Endothelial cell of umbilical vein (primary cell): ENCODE measurements at regions not wholly inside any gene's neighbourhood (a gene's known extent, or its start where the extent isn't known, plus 50 kb on each side); places are given as distances from the start of the nearest gene placed in this dataset.

ENCODE experiments used
- BruUV-seq: library from RNA; stranded (reverse); fragments of 400-500 nt; replicated peaks from 2 replicates; lab custom pipeline; 2021; lab: Mats Ljungman, UMichigan
- CTCF ChIA-PET: fragments of 300-600, 350-600 bp; sonication (Branson Sonifier 250); formaldehyde crosslinking; loops from one replicate; lab custom pipeline; 2021; ENCODE audit warnings: antibody characterized with exemption, inconsistent platforms; lab: Charles Lee
- POLR2A ChIA-PET: fragments of 300-600, 350-600 bp; sonication (Branson Sonifier 250); formaldehyde crosslinking; loops from one replicate; lab custom pipeline; 2021; ENCODE audit warnings: antibody characterized with exemption, inconsistent platforms; lab: Charles Lee
- DNase-seq: peaks from one replicate; pipeline ENCODE4 v3.0.0-alpha.2; 2011; ENCODE audit warnings: low read depth, low spot score
- FAIRE-seq: peaks from 2 replicates; lab custom pipeline; 2011; peaks lifted over from hg19 to GRCh38; lab: Jason Lieb, UNC
- H2AFZ ChIP-seq: 2 replicates; pipeline ENCODE4 v1.6.0; 2012; ENCODE audit warnings: low read depth, low read length, control low read depth, inconsistent platforms
- H3K27ac ChIP-seq: 2 replicates; pipeline ENCODE4 v1.5.1; 2011; ENCODE audit warnings: low read depth, mild to moderate bottlenecking, control low read depth, low read length, moderate library complexity; ENCODE audit not compliant: insufficient read depth
- H3K27me3 ChIP-seq, 2 experiments: 2 replicates each; pipeline versions ENCODE4 v1.6.0 to v1.6.1; 2011; ENCODE audit warnings: low read length in 2 of 2, mixed read lengths in 1 of 2; ENCODE audit not compliant: control insufficient read depth in 2 of 2, insufficient read depth in 2 of 2
- H3K36me3 ChIP-seq, 2 experiments: 2 replicates in 1 of 2; 3 replicates in 1 of 2; pipeline ENCODE4 v1.5.1; 2011; ENCODE audit warnings: low read length in 2 of 2, mild to moderate bottlenecking in 1 of 2, moderate library complexity in 1 of 2; ENCODE audit not compliant: control insufficient read depth in 2 of 2, insufficient read depth in 2 of 2; ENCODE audit errors: extremely low read depth in 1 of 2
- H3K4me1 ChIP-seq: 3 replicates; pipeline ENCODE4 v1.5.1; 2011; ENCODE audit warnings: mild to moderate bottlenecking, low read length; ENCODE audit not compliant: control insufficient read depth, insufficient read depth; ENCODE audit errors: extremely low read depth
- H3K4me2 ChIP-seq: 2 replicates; pipeline ENCODE4 v1.6.1; 2011; ENCODE audit warnings: low read length, control low read depth, mixed read lengths; ENCODE audit not compliant: insufficient read depth
- H3K4me3 ChIP-seq, 3 experiments: fragments of 200-600 bp in 1 of 3; sonication (generic), shearing (Covaris generic) in 1 of 3; replicated peaks in 1 of 3; 2 replicates each; pipeline ENCODE4 v1.5.1; 2011 to 2016; ENCODE audit warnings: control low read depth in 3 of 3, low read length in 3 of 3, mild to moderate bottlenecking in 2 of 3, inconsistent platforms in 1 of 3, low read depth in 1 of 3, moderate library complexity in 1 of 3; ENCODE audit not compliant: insufficient read depth in 1 of 3
- H3K79me2 ChIP-seq: 2 replicates; pipeline ENCODE4 v1.6.0; 2012; ENCODE audit warnings: low read length, inconsistent platforms; ENCODE audit not compliant: control insufficient read depth, insufficient read depth
- H3K9ac ChIP-seq: replicated peaks from 2 replicates; pipeline ENCODE3; 2011; ENCODE audit warnings: low read length, control low read depth; ENCODE audit not compliant: insufficient read depth; ENCODE audit errors: extremely low read depth
- H3K9me1 ChIP-seq: replicated peaks from 3 replicates; pipeline ENCODE4 v1.6.0; 2011; ENCODE audit warnings: mild to moderate bottlenecking, low read length; ENCODE audit not compliant: control insufficient read depth, insufficient read depth; ENCODE audit errors: extremely low read depth
- H3K9me3 ChIP-seq: replicated peaks from 2 replicates; pipeline ENCODE4 v1.5.1; 2012; ENCODE audit warnings: low read length, inconsistent platforms; ENCODE audit not compliant: control insufficient read depth, insufficient read depth
- H4K20me1 ChIP-seq: replicated peaks from 2 replicates; pipeline ENCODE3; 2011; ENCODE audit warnings: mild to moderate bottlenecking, low read length; ENCODE audit not compliant: control insufficient read depth, insufficient read depth; ENCODE audit errors: extremely low read depth
- CTCF ChIP-seq, 2 donors: IDR thresholded peaks; 1 replicate in 1 of 2; 2 replicates in 1 of 2; pipeline ENCODE4 v1.5.1; 2011; ENCODE audit warnings: low read length in 2 of 2, mild to moderate bottlenecking in 2 of 2, moderate library complexity in 2 of 2, control low read depth in 1 of 2, inconsistent platforms in 1 of 2, low read depth in 1 of 2; ENCODE audit not compliant: insufficient read depth in 1 of 2; ENCODE audit errors: extremely low read depth in 1 of 2
- EZH2 ChIP-seq: IDR thresholded peaks from 2 replicates; pipeline ENCODE4 v1.6.1; 2012; ENCODE audit warnings: borderline replicate concordance, low read depth, mild to moderate bottlenecking, moderate library complexity, low read length, inconsistent platforms; ENCODE audit not compliant: severe bottlenecking
- FOS ChIP-seq: IDR thresholded peaks from 2 replicates; pipeline ENCODE4 v1.6.1; 2011; ENCODE audit warnings: mild to moderate bottlenecking, low read length, moderate library complexity, borderline replicate concordance; ENCODE audit not compliant: insufficient read depth
- GATA2 ChIP-seq: IDR thresholded peaks from 2 replicates; pipeline ENCODE4 v1.7.0; 2011; ENCODE audit warnings: low read depth, mild to moderate bottlenecking, moderate library complexity, mixed read lengths, low read length; ENCODE audit not compliant: insufficient read length, insufficient read depth
- JUN ChIP-seq: IDR thresholded peaks from 2 replicates; pipeline ENCODE4 v1.6.1; 2011; ENCODE audit warnings: borderline replicate concordance, low read depth; ENCODE audit not compliant: insufficient read length, insufficient read depth
- MAX ChIP-seq: IDR thresholded peaks from 2 replicates; pipeline ENCODE4 v1.6.1; 2011; ENCODE audit not compliant: insufficient read depth, insufficient read length
- MYC ChIP-seq: IDR thresholded peaks from one replicate; pipeline ENCODE4 v1.6.1; 2011; ENCODE audit warnings: mild to moderate bottlenecking, low read depth, low read length
- POLR2A ChIP-seq: IDR thresholded peaks from 2 replicates; pipeline ENCODE4 v1.6.1; 2012; ENCODE audit warnings: low read depth, mild to moderate bottlenecking, control low read depth, low read length
- POLR2AphosphoS5 ChIP-seq: IDR thresholded peaks from 2 replicates; pipeline ENCODE4 v1.6.1; 2012; ENCODE audit warnings: low read depth, mild to moderate bottlenecking, control low read depth, low read length, moderate library complexity; ENCODE audit not compliant: insufficient read depth
- dilution Hi-C: fragments of 300-500 bp; cut with MboI; formaldehyde crosslinking; loops from one replicate; pipeline ENCODE4 v1.15.0; 2019; ENCODE audit warnings: low sequenced_read_pairs; ENCODE audit not compliant: extremely low pct_ligation_motif_present
- intact Hi-C: fragments of 100-400 bp; cut with micrococcal nuclease; formaldehyde crosslinking; loops from one replicate; pipeline ENCODE4 v1.10.0; 2022

GRCh38 chr6:91137286-91137685 is 550.4 kb upstream of the MAP3K7 start:
- BruUV-seq = no TSS peak
- POLR2A ChIA-PET = no interaction called here
- no peak for TF ChIP-seq MYC
- TF ChIP-seq POLR2AphosphoS5 = no peak
- TF ChIP-seq JUN = no peak
- no peak for TF ChIP-seq MAX
- no peak for TF ChIP-seq FOS
- TF ChIP-seq CTCF (IDR thresholded peaks at IDR 0.05; ENCODE audit: extremely low read depth in 1 of 2, insufficient read depth in 1 of 2, low read depth in 1 of 2, low read length in 2 of 2) = no peak
- no peak for TF ChIP-seq POLR2A
- no peak for TF ChIP-seq EZH2
- no peak for TF ChIP-seq GATA2
- Histone ChIP-seq H3K36me3 (no peaks in the 10 kb centered on the region), H3K9me3 (no peaks in the 10 kb centered on the region), H3K4me1 (no peaks in the 10 kb centered on the region), H3K9me1 (no peaks in the 10 kb centered on the region), H4K20me1 (no peaks in the 10 kb centered on the region), H2AFZ (no peak overlapping the region), H3K27ac (no peak overlapping the region), H3K4me2 (no peak overlapping the region), H3K9ac (no peak overlapping the region), H3K4me3 (no peak overlapping the region), H3K27me3 (no peaks in the 10 kb centered on the region), H3K79me2 (no peaks in the 10 kb centered on the region)
- CTCF ChIA-PET = no interaction called here
- no peak for FAIRE-seq
- dilution Hi-C loops (no loop called here), intact Hi-C loops (no loop called here)
- DNase-seq = no peak
